ENCODE measurements at regions not wholly inside any gene's neighbourhood (a gene's known extent, or its start where the extent isn't known, plus 50 kb on each side); places are given as distances from the start of the nearest gene placed in this dataset.

- no peak overlapping the region for H3K4me3 ChIP-seq
- TF ChIP-seq POLR2AphosphoS5 (IDR thresholded peaks at IDR 0.05) = no peak
- no peak for TF ChIP-seq CTCF (IDR thresholded peaks at IDR 0.05)
- no peak for TF ChIP-seq EP300 (IDR thresholded peaks at IDR 0.05)
- no peak for TF ChIP-seq POLR2A (IDR thresholded peaks at IDR 0.05)
- H3K9me3 ChIP-seq = no peaks in the 10 kb centered on the region
- no peaks in the 10 kb centered on the region for H3K27me3 ChIP-seq
- no peaks in the 10 kb centered on the region for H3K36me3 ChIP-seq
- H3K27ac ChIP-seq = no peak overlapping the region
- no peaks in the 10 kb centered on the region for H3K4me1 ChIP-seq
- DNase-seq (ENCODE audit: low spot score in 2 of 2) = no peak
Measured at GRCh38 chr2:145771525-145771924, 1251.6 kb upstream of the ZEB2 start.

GRCh38 chr2:145769011-145769716 lies 1249.2 kb upstream of the ZEB2 start:
- Histone ChIP-seq H3K27me3 (no peaks in the 10 kb centered on the region), H3K27ac (no peak overlapping the region), H3K4me3 (no peak overlapping the region), H3K4me1 (no peaks in the 10 kb centered on the region), H3K9me3 (no peaks in the 10 kb centered on the region), H3K36me3 (no peaks in the 10 kb centered on the region)
- no peak for DNase-seq (ENCODE audit: low spot score in 2 of 2)
- 89% methylated on average over 5 of the region's 5 CpGs for WGBS
- no peak for TF ChIP-seq POLR2A (IDR thresholded peaks at IDR 0.05)
- no peak for TF ChIP-seq CTCF (IDR thresholded peaks at IDR 0.05)
- TF ChIP-seq POLR2AphosphoS5 (IDR thresholded peaks at IDR 0.05) = no peak
- TF ChIP-seq EP300 (IDR thresholded peaks at IDR 0.05) = no peak

- TF ChIP-seq CTCF (IDR thresholded peaks at IDR 0.05) = no peak
- no peak for TF ChIP-seq EP300 (IDR thresholded peaks at IDR 0.05)
- no peak for TF ChIP-seq POLR2A (IDR thresholded peaks at IDR 0.05)
- TF ChIP-seq POLR2AphosphoS5 (IDR thresholded peaks at IDR 0.05) = no peak
- no peak for DNase-seq (ENCODE audit: low spot score in 2 of 2)
- WGBS = 100% methylated on average over 1 of the region's 1 CpG
- no peaks in the 10 kb centered on the region for H3K36me3 ChIP-seq
- no peaks in the 10 kb centered on the region for H3K27me3 ChIP-seq
- no peaks in the 10 kb centered on the region for H3K9me3 ChIP-seq
- no peaks in the 10 kb centered on the region for H3K4me1 ChIP-seq
- no peak overlapping the region for H3K27ac ChIP-seq
- no peak overlapping the region for H3K4me3 ChIP-seq
Measured at GRCh38 chr2:145765874-145766273, 1246.0 kb upstream of the ZEB2 start.

GRCh38 chr2:145764631-145765030 lies 1244.7 kb upstream of the ZEB2 start:
- WGBS = 44% methylated on average over 6 of the region's 6 CpGs
- Histone ChIP-seq H3K27ac (no peak overlapping the region), H3K4me3 (no peak overlapping the region), H3K4me1 (no peaks in the 10 kb centered on the region), H3K27me3 (no peaks in the 10 kb centered on the region), H3K36me3 (no peaks in the 10 kb centered on the region), H3K9me3 (no peaks in the 10 kb centered on the region)
- TF ChIP-seq CTCF (IDR thresholded peaks at IDR 0.05) (no peak), POLR2A (IDR thresholded peaks at IDR 0.05) (no peak), EP300 (IDR thresholded peaks at IDR 0.05) (no peak), POLR2AphosphoS5 (IDR thresholded peaks at IDR 0.05) (no peak)
- no peak for DNase-seq (ENCODE audit: low spot score in 2 of 2)

GRCh38 chr2:145760781-145761649 lies 1241.1 kb upstream of the ZEB2 start:
- whole genome bisulfite sequencing = 65% methylated on average over 4 of the region's 4 CpGs
- Histone ChIP-seq H3K9me3 (no peaks in the 10 kb centered on the region), H3K27me3 (no peaks in the 10 kb centered on the region), H3K4me1 (no peaks in the 10 kb centered on the region), H3K27ac (no peak overlapping the region), H3K36me3 (no peaks in the 10 kb centered on the region), H3K4me3 (no peak overlapping the region)
- no peak for TF ChIP-seq CTCF (IDR thresholded peaks at IDR 0.05)
- no peak for TF ChIP-seq POLR2A (IDR thresholded peaks at IDR 0.05)
- TF ChIP-seq POLR2AphosphoS5 (IDR thresholded peaks at IDR 0.05) = no peak
- no peak for TF ChIP-seq EP300 (IDR thresholded peaks at IDR 0.05)
- no peak for DNase-seq (ENCODE audit: low spot score in 2 of 2)

Data from suprapubic skin (tissue), 4 donors.